A549 (cell line): ENCODE measurements at regions not wholly inside any gene's neighbourhood (a gene's known extent, or its start where the extent isn't known, plus 50 kb on each side); places are given as distances from the start of the nearest gene placed in this dataset.

ENCODE experiments used
- CTCF ChIP-seq: fragments of >200 bp; sonication (Bioruptor Twin); formaldehyde crosslinking; IDR thresholded peaks from 3 replicates; pipeline ENCODE4 v1.5.1; 2016
- E2F6 ChIP-seq: IDR thresholded peaks from 2 replicates; pipeline ENCODE4 v1.6.1; 2012; ENCODE audit warnings: low read depth, borderline replicate concordance
- KDM1A ChIP-seq: fragments of 200-600 bp; sonication (generic); IDR thresholded peaks from 2 replicates; pipeline ENCODE4 v1.6.1; 2016; ENCODE audit warnings: low read depth, mild to moderate bottlenecking
- POLR2A ChIP-seq: IDR thresholded peaks from 2 replicates; pipeline ENCODE4 v1.6.1; 2012; ENCODE audit warnings: mild to moderate bottlenecking, low read length

DNA sequence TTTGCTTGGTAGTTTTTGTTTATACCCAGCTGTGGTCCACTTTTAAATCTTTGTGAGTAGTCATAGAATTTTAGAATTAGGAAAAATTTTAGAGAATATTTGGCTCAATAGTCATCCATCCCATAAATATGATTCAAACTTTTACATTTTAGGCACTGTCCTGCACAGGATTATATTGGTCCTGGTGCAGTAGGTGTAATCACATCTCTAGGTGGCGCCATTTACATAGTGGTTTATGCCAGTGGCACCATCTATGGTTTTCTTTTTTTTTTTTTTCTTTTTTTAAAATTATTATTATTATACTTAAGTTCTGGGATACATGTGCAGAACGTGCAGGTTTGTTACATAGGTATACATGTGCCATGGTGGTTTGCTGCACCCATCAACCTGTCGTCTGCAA, 260.7 kb upstream of the KCNN2 start:
- TF ChIP-seq POLR2A (no peak), E2F6 (no peak), KDM1A (no peak), CTCF (peak; percentile 37; the same call in 2 of the 3 replicates)
